SK-N-SH (cell line): ENCODE measurements at regions not wholly inside any gene's neighbourhood (a gene's known extent, or its start where the extent isn't known, plus 50 kb on each side); places are given as distances from the start of the nearest gene placed in this dataset.
A peak's percentile ranks its signal among the peaks of the same experiment; 100 is the strongest.

Source experiments
- CTCF ChIA-PET: fragments of 300-600, 350-600 bp; formaldehyde crosslinking; extraction: SDS; loops from one replicate; lab custom pipeline; 2021; lab: Yijun Ruan, JAX
- POLR2A ChIA-PET: fragments of 350-600 bp; sonication (Branson Sonifier 250); formaldehyde crosslinking; extraction: SDS; loops from one replicate; lab custom pipeline; 2020; ENCODE audit warnings: antibody characterized with exemption, inconsistent platforms; lab: Yijun Ruan, JAX
- DNase-seq: peaks from one replicate; pipeline ENCODE4 v3.0.0; 2012
- H2AFZ ChIP-seq: fragments of 200-600 bp; sonication (generic); 2 replicates; pipeline ENCODE4 v1.8.1; 2016; ENCODE audit warnings: antibody characterized with exemption, mild to moderate bottlenecking, low read depth
- H3F3A ChIP-seq: fragments of 200-600 bp; sonication (generic); replicated peaks from 2 replicates; pipeline ENCODE3; 2016; ENCODE audit warnings: antibody characterized with exemption, mild to moderate bottlenecking; ENCODE audit not compliant: insufficient read depth
- H3K27ac ChIP-seq, 2 experiments: fragments of 200-500 bp in 1 of 2; fragments of 200-600 bp in 1 of 2; sonication (Bioruptor generic) in 1 of 2; sonication (generic), shearing (Covaris generic) in 1 of 2; 2 replicates each; pipeline versions ENCODE4 v1.5.1 to v1.6.1; 2014 to 2016; ENCODE audit warnings: low read depth in 2 of 2, inconsistent platforms in 1 of 2, low read length in 1 of 2, mild to moderate bottlenecking in 1 of 2, mixed read lengths in 1 of 2
- H3K27me3 ChIP-seq: fragments of 200-600 bp; sonication (generic), shearing (Covaris generic); 2 replicates; pipeline ENCODE4 v1.6.1; 2016; ENCODE audit warnings: mixed run types; ENCODE audit not compliant: insufficient read depth
- H3K36me3 ChIP-seq, 2 experiments: fragments of 200-500 bp in 1 of 2; fragments of 200-600 bp in 1 of 2; sonication (Bioruptor generic) in 1 of 2; sonication (generic) in 1 of 2; replicated peaks in 1 of 2; 2 replicates each; pipeline versions ENCODE3 to v1.5.1; 2014 to 2016; ENCODE audit warnings: low read length in 1 of 2, mild to moderate bottlenecking in 1 of 2; ENCODE audit not compliant: insufficient read depth in 2 of 2, control insufficient read depth in 1 of 2
- H3K4me1 ChIP-seq, 2 experiments: fragments of 200-500 bp in 1 of 2; fragments of 200-600 bp in 1 of 2; sonication (Bioruptor generic) in 1 of 2; sonication (generic), shearing (Covaris generic) in 1 of 2; 2 replicates each; pipeline versions ENCODE4 v1.5.1 to v1.6.1; 2014 to 2016; ENCODE audit warnings: low read depth in 1 of 2, low read length in 1 of 2, mixed run types in 1 of 2; ENCODE audit not compliant: insufficient read depth in 2 of 2, control insufficient read depth in 1 of 2
- H3K4me2 ChIP-seq: fragments of 200-600 bp; sonication (generic), shearing (Covaris generic); 2 replicates; pipeline ENCODE4 v1.6.1; 2017; ENCODE audit warnings: mixed run types
- H3K4me3 ChIP-seq, 2 experiments: fragments of 200-500 bp in 1 of 2; fragments of 200-600 bp in 1 of 2; sonication (Bioruptor generic) in 1 of 2; sonication (generic), shearing (Covaris generic) in 1 of 2; 2 replicates each; pipeline versions ENCODE4 v1.5.1 to v1.8.1; 2014 to 2016; ENCODE audit warnings: low read depth in 2 of 2, inconsistent platforms in 1 of 2, low read length in 1 of 2, mild to moderate bottlenecking in 1 of 2, mixed read lengths in 1 of 2, moderate library complexity in 1 of 2
- H3K79me2 ChIP-seq: fragments of 200-600 bp; sonication (generic); 2 replicates; pipeline ENCODE4 v1.8.1; 2017; ENCODE audit warnings: mild to moderate bottlenecking; ENCODE audit not compliant: insufficient read depth
- H3K9ac ChIP-seq: fragments of 200-600 bp; sonication (generic); 2 replicates; pipeline ENCODE4 v1.6.1; 2017; ENCODE audit warnings: mixed run types
- H3K9me2 ChIP-seq: fragments of 200-600 bp; sonication (generic); 2 replicates; pipeline ENCODE4 v1.6.1; 2017; ENCODE audit warnings: mixed run types
- H3K9me3 ChIP-seq: fragments of 200-600 bp; sonication (generic); 2 replicates; pipeline ENCODE4 v1.6.1; 2017; ENCODE audit warnings: mixed run types, mild to moderate bottlenecking, moderate library complexity
- H4K20me1 ChIP-seq: fragments of 200-600 bp; sonication (generic); 2 replicates; pipeline ENCODE4 v1.6.1; 2017; ENCODE audit warnings: mild to moderate bottlenecking, mixed run types; ENCODE audit not compliant: insufficient read depth
- CHD2 ChIP-seq: fragments of 150-350 bp; IDR thresholded peaks from 2 replicates; pipeline ENCODE4 v1.6.1; 2018; ENCODE audit warnings: low read length; ENCODE audit not compliant: partially characterized antibody
- CTCF ChIP-seq: fragments of 200-600 bp; sonication (generic); IDR thresholded peaks from 2 replicates; pipeline ENCODE4 v1.6.1; 2017; ENCODE audit warnings: antibody characterized with exemption, mild to moderate bottlenecking, moderate library complexity
- JUND ChIP-seq: IDR thresholded peaks from 2 replicates; pipeline ENCODE4 v1.4.0; 2012
- MXI1 ChIP-seq: IDR thresholded peaks from 2 replicates; pipeline ENCODE4 v1.6.1; 2012; ENCODE audit warnings: mild to moderate bottlenecking, low read depth, low read length, improper control_type of control experiment
- NFIC ChIP-seq: IDR thresholded peaks from 2 replicates; pipeline ENCODE4 v1.4.0; 2012; ENCODE audit warnings: borderline replicate concordance
- RAD21 ChIP-seq: IDR thresholded peaks from 2 replicates; pipeline ENCODE4 v1.6.1; 2012; ENCODE audit warnings: mild to moderate bottlenecking, low read length
- RFX5 ChIP-seq: IDR thresholded peaks from 2 replicates; pipeline ENCODE4 v1.6.1; 2012; ENCODE audit warnings: mild to moderate bottlenecking, improper control_type of control experiment, low read length
- RXRA ChIP-seq: IDR thresholded peaks from 2 replicates; pipeline ENCODE4 v1.4.0; 2012; ENCODE audit warnings: low read depth, mild to moderate bottlenecking, borderline replicate concordance
- SMC3 ChIP-seq: IDR thresholded peaks from 2 replicates; pipeline ENCODE4 v1.6.1; 2012; ENCODE audit warnings: low read depth, low read length, improper control_type of control experiment
- TEAD4 ChIP-seq: IDR thresholded peaks from 2 replicates; pipeline ENCODE4 v1.4.0; 2012; ENCODE audit warnings: mild to moderate bottlenecking, borderline replicate concordance; ENCODE audit not compliant: insufficient read depth
- USF1 ChIP-seq: IDR thresholded peaks from 2 replicates; pipeline ENCODE4 v1.4.0; 2012; ENCODE audit warnings: low read depth, borderline replicate concordance
- YY1 ChIP-seq: IDR thresholded peaks from 2 replicates; pipeline ENCODE4 v1.4.0; 2012; ENCODE audit warnings: low read depth, mild to moderate bottlenecking
- WGBS: methylation state at CpG from one replicate; pipeline ENCODE4 v1.1.6; 2017; ENCODE audit warnings: low lambda C conversion rate; 5-methylcytosine and 5-hydroxymethylcytosine counted together
- TF ChIP-seq, protein P1 (sequence below): IDR thresholded peaks from 2 replicates; pipeline ENCODE4 v1.6.1; 2012; ENCODE audit warnings: mild to moderate bottlenecking, low read depth, low read length, moderate library complexity
- TF ChIP-seq, protein P2 (sequence below): fragments of 150-350 bp; IDR thresholded peaks from 2 replicates; pipeline ENCODE4 v1.6.1; 2016; ENCODE audit warnings: mild to moderate bottlenecking, low read depth, low read length
- TF ChIP-seq, protein P3 (sequence below): IDR thresholded peaks from 2 replicates; pipeline ENCODE4 v1.4.0; 2012; ENCODE audit warnings: low read depth

GRCh38 chr12:100692502-100692901, 102.1 kb upstream of the ANO4 start:
- WGBS = 28% methylated on average over 1 of the region's 1 CpG
- no peaks in the 10 kb centered on the region for H3K9me3 ChIP-seq
- H3K4me1 ChIP-seq = no peaks in the 10 kb centered on the region
- TF ChIP-seq, protein P1, sequence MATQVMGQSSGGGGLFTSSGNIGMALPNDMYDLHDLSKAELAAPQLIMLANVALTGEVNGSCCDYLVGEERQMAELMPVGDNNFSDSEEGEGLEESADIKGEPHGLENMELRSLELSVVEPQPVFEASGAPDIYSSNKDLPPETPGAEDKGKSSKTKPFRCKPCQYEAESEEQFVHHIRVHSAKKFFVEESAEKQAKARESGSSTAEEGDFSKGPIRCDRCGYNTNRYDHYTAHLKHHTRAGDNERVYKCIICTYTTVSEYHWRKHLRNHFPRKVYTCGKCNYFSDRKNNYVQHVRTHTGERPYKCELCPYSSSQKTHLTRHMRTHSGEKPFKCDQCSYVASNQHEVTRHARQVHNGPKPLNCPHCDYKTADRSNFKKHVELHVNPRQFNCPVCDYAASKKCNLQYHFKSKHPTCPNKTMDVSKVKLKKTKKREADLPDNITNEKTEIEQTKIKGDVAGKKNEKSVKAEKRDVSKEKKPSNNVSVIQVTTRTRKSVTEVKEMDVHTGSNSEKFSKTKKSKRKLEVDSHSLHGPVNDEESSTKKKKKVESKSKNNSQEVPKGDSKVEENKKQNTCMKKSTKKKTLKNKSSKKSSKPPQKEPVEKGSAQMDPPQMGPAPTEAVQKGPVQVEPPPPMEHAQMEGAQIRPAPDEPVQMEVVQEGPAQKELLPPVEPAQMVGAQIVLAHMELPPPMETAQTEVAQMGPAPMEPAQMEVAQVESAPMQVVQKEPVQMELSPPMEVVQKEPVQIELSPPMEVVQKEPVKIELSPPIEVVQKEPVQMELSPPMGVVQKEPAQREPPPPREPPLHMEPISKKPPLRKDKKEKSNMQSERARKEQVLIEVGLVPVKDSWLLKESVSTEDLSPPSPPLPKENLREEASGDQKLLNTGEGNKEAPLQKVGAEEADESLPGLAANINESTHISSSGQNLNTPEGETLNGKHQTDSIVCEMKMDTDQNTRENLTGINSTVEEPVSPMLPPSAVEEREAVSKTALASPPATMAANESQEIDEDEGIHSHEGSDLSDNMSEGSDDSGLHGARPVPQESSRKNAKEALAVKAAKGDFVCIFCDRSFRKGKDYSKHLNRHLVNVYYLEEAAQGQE = peak; percentile 38; the same call in 1 of the 2 replicates
- TF ChIP-seq CTCF = no peak
- no peak for TF ChIP-seq RXRA
- H3K9me2 ChIP-seq = no peaks in the 10 kb centered on the region
- no peak for DNase-seq
- no peaks in the 10 kb centered on the region for H3K79me2 ChIP-seq
- H2AFZ ChIP-seq = no peak overlapping the region
- no peak overlapping the region for H3K27ac ChIP-seq
- ChIA-PET POLR2A (no interaction called here), CTCF (no interaction called here)
- no peak overlapping the region for H3K9ac ChIP-seq
- H3K4me2 ChIP-seq = no peak overlapping the region
- no peaks in the 10 kb centered on the region for H3K27me3 ChIP-seq
- H3K36me3 ChIP-seq = no peaks in the 10 kb centered on the region
- H3F3A ChIP-seq = no peaks in the 10 kb centered on the region
- H3K4me3 ChIP-seq = no peak overlapping the region
- H4K20me1 ChIP-seq = no peaks in the 10 kb centered on the region

GRCh38 chr12:100698518-100698917, 96.1 kb upstream of the ANO4 start:
- H3F3A ChIP-seq = no peaks in the 10 kb centered on the region
- no peaks in the 10 kb centered on the region for H3K36me3 ChIP-seq
- ChIA-PET CTCF (no interaction called here), POLR2A (no interaction called here)
- no peaks in the 10 kb centered on the region for H3K9me3 ChIP-seq
- H3K27me3 ChIP-seq = no peaks in the 10 kb centered on the region
- H3K27ac ChIP-seq = no peak overlapping the region
- no peaks in the 10 kb centered on the region for H3K4me1 ChIP-seq
- no peaks in the 10 kb centered on the region for H3K9me2 ChIP-seq
- no peak for TF ChIP-seq SMC3
- H3K4me2 ChIP-seq = no peak overlapping the region
- no peak overlapping the region for H3K4me3 ChIP-seq
- H4K20me1 ChIP-seq = no peaks in the 10 kb centered on the region
- DNase-seq = no peak
- H3K9ac ChIP-seq = no peak overlapping the region
- WGBS = 21% methylated on average over 2 of the region's 2 CpGs
- peak overlapping the region; percentile 70; the same call in 1 of the 2 replicates for H2AFZ ChIP-seq
- no peaks in the 10 kb centered on the region for H3K79me2 ChIP-seq

DNA sequence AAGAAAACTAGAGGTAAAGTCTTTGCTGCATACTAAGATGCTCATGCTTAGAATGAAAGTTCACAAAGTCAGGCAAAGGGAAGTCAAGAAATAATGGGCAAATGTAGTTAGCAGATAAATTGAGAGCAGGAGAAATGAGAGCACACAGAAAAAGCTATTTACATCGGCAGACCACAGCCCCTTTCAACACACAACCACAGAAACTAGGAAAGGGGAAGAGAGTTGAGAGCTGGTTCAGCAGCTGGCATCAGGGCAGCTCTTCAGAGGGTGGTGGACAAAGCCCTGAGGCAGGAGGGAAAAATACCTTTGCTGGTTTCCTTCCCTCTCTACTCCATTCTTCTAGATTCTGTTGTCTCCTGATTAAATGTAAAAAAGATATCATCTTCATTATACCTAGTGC, 95.4 kb upstream of the ANO4 start:
- Histone ChIP-seq H3K27me3 (no peaks in the 10 kb centered on the region), H4K20me1 (no peaks in the 10 kb centered on the region), H3K4me2 (no peak overlapping the region), H3F3A (no peaks in the 10 kb centered on the region), H3K79me2 (no peaks in the 10 kb centered on the region), H3K9me2 (no peaks in the 10 kb centered on the region), H3K4me1 (no peaks in the 10 kb centered on the region), H2AFZ (no peak overlapping the region), H3K9ac (no peak overlapping the region), H3K36me3 (no peaks in the 10 kb centered on the region), H3K27ac (no peak overlapping the region), H3K9me3 (no peaks in the 10 kb centered on the region), H3K4me3 (no peak overlapping the region)
- ChIA-PET CTCF (no interaction called here), POLR2A (no interaction called here)
- no peak for DNase-seq
- 32% methylated on average over 1 of the region's 1 CpG for WGBS
- TF ChIP-seq TEAD4 (no peak), RFX5 (no peak), MXI1 (no peak), RXRA (no peak), JUND (no peak), YY1 (no peak), NFIC (no peak), RAD21 (no peak), USF1 (no peak), CHD2 (no peak)
- TF ChIP-seq, protein P2, sequence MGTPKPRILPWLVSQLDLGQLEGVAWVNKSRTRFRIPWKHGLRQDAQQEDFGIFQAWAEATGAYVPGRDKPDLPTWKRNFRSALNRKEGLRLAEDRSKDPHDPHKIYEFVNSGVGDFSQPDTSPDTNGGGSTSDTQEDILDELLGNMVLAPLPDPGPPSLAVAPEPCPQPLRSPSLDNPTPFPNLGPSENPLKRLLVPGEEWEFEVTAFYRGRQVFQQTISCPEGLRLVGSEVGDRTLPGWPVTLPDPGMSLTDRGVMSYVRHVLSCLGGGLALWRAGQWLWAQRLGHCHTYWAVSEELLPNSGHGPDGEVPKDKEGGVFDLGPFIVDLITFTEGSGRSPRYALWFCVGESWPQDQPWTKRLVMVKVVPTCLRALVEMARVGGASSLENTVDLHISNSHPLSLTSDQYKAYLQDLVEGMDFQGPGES = no peak
- TF ChIP-seq, protein P3, sequence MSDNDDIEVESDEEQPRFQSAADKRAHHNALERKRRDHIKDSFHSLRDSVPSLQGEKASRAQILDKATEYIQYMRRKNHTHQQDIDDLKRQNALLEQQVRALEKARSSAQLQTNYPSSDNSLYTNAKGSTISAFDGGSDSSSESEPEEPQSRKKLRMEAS = no peak
